ENCODE measurements at regions not wholly inside any gene's neighbourhood (a gene's known extent, or its start where the extent isn't known, plus 50 kb on each side); places are given as distances from the start of the nearest gene placed in this dataset.

- TF ChIP-seq POLR2A (IDR thresholded peaks at IDR 0.05) (no peak), CTCF (IDR thresholded peaks at IDR 0.05) (no peak)
Observed at GRCh38 chr6:156254240-156254639, 522.9 kb upstream of the ARID1B start.
